Natural killer cell (primary cell): ENCODE measurements at regions not wholly inside any gene's neighbourhood (a gene's known extent, or its start where the extent isn't known, plus 50 kb on each side); places are given as distances from the start of the nearest gene placed in this dataset.

ENCODE experiments used
- ATAC-seq, 3 donors: fragments of 150-1000 bp in 2 of 3; fragments of 200-7000 bp in 1 of 3; cut with Tn5 transposase; 1 replicate in 1 of 3; 2 replicates in 2 of 3; pipeline ENCODE4 v1.10.0; 2021; ENCODE audit warnings: mild to moderate bottlenecking in 2 of 3, moderate library complexity in 2 of 3
- DNase-seq, 2 donors: peaks; one replicate each; pipeline versions ENCODE4 v3.0.0 to v3.0.0-alpha.2; 2013 to 2021; ENCODE audit warnings: mixed read lengths in 1 of 2
- H3K27ac ChIP-seq: one replicate; pipeline ENCODE4 v1.5.1; 2013; ENCODE audit warnings: mild to moderate bottlenecking, low read length
- H3K27me3 ChIP-seq: one replicate; pipeline ENCODE4 v1.6.1; 2013; ENCODE audit warnings: low read length; ENCODE audit not compliant: control insufficient read depth, insufficient read depth
- H3K36me3 ChIP-seq: one replicate; pipeline ENCODE4 v1.6.1; 2013; ENCODE audit warnings: low read length; ENCODE audit not compliant: control insufficient read depth, insufficient read depth
- H3K4me1 ChIP-seq: one replicate; pipeline ENCODE4 v1.6.1; 2013; ENCODE audit warnings: low read length; ENCODE audit not compliant: control insufficient read depth, insufficient read depth
- H3K4me3 ChIP-seq: one replicate; pipeline ENCODE4 v1.5.1; 2013; ENCODE audit warnings: low read length
- H3K9me3 ChIP-seq: one replicate; pipeline ENCODE4 v1.6.1; 2013; ENCODE audit warnings: low read length; ENCODE audit not compliant: control insufficient read depth, insufficient read depth
- H3K27ac Mint-ChIP-seq, 2 donors: one replicate each; pipeline ENCODE4 v1.8.0; 2022; ENCODE audit warnings: mild to moderate bottlenecking in 2 of 2, mixed read lengths in 2 of 2, moderate library complexity in 1 of 2
- H3K27me3 Mint-ChIP-seq, 2 donors: one replicate each; pipeline ENCODE4 v1.8.0; 2022; ENCODE audit warnings: low read depth in 2 of 2, mixed read lengths in 2 of 2
- H3K36me3 Mint-ChIP-seq: one replicate; pipeline ENCODE4 v1.8.0; 2022; ENCODE audit warnings: mixed read lengths
- H3K4me1 Mint-ChIP-seq, 2 donors: one replicate each; pipeline ENCODE4 v1.8.0; 2022; ENCODE audit warnings: mixed read lengths in 2 of 2
- H3K4me3 Mint-ChIP-seq: one replicate; pipeline ENCODE4 v1.8.0; 2022; ENCODE audit warnings: mild to moderate bottlenecking, moderate library complexity, mixed read lengths
- H3K9me3 Mint-ChIP-seq, 2 donors: one replicate each; pipeline ENCODE4 v1.8.0; 2022; ENCODE audit warnings: mixed read lengths in 2 of 2
- WGBS: methylation state at CpG from one replicate; pipeline ENCODE4 v1.1.7; 2013; ENCODE audit warnings: missing lambda C conversion rate; ENCODE audit not compliant: insufficient coverage; 5-methylcytosine and 5-hydroxymethylcytosine counted together
- intact Hi-C: fragments of 100-400 bp; cut with micrococcal nuclease; formaldehyde crosslinking; loops from one replicate; pipeline ENCODE4 v1.14.2; 2022
- TF ChIP-seq, protein P1 (sequence below): fragments of 200-600 bp; IDR thresholded peaks from one replicate; pipeline ENCODE4 v1.8.0; 2022; ENCODE audit warnings: antibody characterized with exemption

DNA sequence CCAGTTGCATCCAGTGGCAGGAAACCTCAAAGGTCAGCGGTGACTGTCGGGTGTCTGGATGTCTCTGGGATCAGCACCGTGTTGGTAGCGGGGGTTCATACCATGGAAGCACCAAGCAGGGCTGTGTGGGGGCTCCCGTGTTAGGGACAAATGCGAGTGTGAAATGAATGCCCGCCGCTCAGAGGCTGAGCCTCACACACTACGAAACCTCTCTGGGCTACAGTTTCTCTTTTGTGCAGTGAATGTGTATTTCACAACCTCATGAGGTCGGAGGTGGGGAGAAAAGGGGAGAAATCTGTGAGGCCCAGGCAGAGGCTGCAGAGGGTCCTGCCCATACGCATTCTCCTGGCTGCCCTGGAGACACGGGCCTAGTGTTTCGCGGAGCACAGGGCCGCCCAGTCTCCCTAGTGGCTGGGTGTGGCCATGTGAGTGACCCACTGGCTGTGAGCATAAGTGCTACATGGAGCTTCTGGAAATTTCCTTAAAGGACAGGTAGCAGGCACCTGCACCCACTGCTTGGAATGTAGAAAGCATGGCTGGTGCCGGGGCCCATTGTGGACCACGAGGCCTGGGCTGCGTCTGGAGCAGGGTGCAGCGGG lies 138.0 kb upstream of the GLI2 start:
- no peaks in the 10 kb centered on the region for H3K4me1 Mint-ChIP-seq

DNA sequence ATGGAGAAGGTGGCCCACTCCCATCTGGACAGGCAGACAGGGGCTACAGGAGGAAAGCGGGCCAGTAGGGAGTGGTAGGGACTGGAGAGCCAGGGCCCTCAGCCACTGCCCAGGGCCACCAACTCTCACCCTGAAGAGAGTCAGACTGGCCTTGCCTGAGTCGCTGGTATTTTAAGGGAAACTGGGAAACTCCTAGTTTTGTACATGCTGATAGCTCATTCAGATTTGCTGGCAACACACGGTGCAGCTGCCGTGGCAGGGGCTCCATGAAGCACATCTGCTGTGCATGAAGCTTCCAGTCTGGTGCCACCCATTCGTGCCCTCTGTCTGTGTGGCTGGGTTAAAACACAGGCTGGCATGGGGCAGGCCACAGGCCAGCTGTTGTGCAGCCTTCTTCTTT lies 137.3 kb upstream of the GLI2 start:
- H3K27me3 ChIP-seq: no peaks in the 10 kb centered on the region
- no peak overlapping the region for H3K4me3 ChIP-seq
- intact Hi-C loops: no loop called here
- TF ChIP-seq, protein P1, sequence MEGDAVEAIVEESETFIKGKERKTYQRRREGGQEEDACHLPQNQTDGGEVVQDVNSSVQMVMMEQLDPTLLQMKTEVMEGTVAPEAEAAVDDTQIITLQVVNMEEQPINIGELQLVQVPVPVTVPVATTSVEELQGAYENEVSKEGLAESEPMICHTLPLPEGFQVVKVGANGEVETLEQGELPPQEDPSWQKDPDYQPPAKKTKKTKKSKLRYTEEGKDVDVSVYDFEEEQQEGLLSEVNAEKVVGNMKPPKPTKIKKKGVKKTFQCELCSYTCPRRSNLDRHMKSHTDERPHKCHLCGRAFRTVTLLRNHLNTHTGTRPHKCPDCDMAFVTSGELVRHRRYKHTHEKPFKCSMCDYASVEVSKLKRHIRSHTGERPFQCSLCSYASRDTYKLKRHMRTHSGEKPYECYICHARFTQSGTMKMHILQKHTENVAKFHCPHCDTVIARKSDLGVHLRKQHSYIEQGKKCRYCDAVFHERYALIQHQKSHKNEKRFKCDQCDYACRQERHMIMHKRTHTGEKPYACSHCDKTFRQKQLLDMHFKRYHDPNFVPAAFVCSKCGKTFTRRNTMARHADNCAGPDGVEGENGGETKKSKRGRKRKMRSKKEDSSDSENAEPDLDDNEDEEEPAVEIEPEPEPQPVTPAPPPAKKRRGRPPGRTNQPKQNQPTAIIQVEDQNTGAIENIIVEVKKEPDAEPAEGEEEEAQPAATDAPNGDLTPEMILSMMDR: no peak
- Mint-ChIP-seq H3K9me3 (no peaks in the 10 kb centered on the region), H3K27me3 (no peaks in the 10 kb centered on the region), H3K27ac (no peak overlapping the region), H3K4me3 (no peak overlapping the region), H3K36me3 (no peaks in the 10 kb centered on the region), H3K4me1 (no peaks in the 10 kb centered on the region)
- DNase-seq (no peak), ATAC-seq (no peak)
- H3K4me1 ChIP-seq: no peaks in the 10 kb centered on the region
- no peaks in the 10 kb centered on the region for H3K9me3 ChIP-seq
- H3K27ac ChIP-seq: no peak overlapping the region
- no peaks in the 10 kb centered on the region for H3K36me3 ChIP-seq
- WGBS: 84% methylated on average over 5 of the region's 5 CpGs

More for the DNA sequence above, 138.0 kb upstream of the GLI2 start:
- no peak overlapping the region for H3K27ac ChIP-seq
- TF ChIP-seq, protein P1: no peak
- no peaks in the 10 kb centered on the region for H3K36me3 ChIP-seq
- ATAC-seq (no peak), DNase-seq (no peak)
- H3K9me3 ChIP-seq: no peaks in the 10 kb centered on the region
- H3K27ac Mint-ChIP-seq: no peak overlapping the region
- WGBS: 91% methylated on average over 19 of the region's 19 CpGs
- H3K4me3 ChIP-seq: no peak overlapping the region
- no peak overlapping the region for H3K4me3 Mint-ChIP-seq
- H3K36me3 Mint-ChIP-seq: no peaks in the 10 kb centered on the region
- no peaks in the 10 kb centered on the region for H3K27me3 ChIP-seq
- intact Hi-C loops: no loop called here
- no peaks in the 10 kb centered on the region for H3K4me1 ChIP-seq
- no peaks in the 10 kb centered on the region for H3K27me3 Mint-ChIP-seq
- H3K9me3 Mint-ChIP-seq: no peaks in the 10 kb centered on the region

DNA sequence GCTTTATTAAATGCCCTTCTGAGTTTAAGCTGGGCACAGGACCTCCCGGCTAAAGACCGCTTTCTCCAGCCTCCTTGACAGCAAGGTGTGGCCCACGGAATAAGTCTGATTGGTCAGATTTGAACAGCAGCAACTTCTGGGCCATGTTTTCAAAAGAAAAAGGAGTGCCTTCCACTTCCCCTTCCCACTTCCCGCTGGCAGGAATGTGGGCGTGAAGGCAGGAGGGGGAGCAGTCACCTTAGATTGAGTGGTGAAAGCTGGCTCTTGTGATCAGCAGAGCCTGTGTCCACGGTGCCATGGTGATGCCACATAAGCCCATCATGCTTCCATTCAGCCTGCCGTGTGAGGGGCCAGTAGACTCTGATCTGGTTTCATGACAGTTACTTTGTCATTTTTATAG lies 136.6 kb upstream of the GLI2 start:
- ATAC-seq: no peak
- Mint-ChIP-seq H3K9me3 (no peaks in the 10 kb centered on the region), H3K4me1 (no peaks in the 10 kb centered on the region), H3K36me3 (no peaks in the 10 kb centered on the region), H3K27me3 (no peaks in the 10 kb centered on the region), H3K27ac (no peak overlapping the region), H3K4me3 (no peak overlapping the region)
- H3K4me1 ChIP-seq: no peaks in the 10 kb centered on the region
- no peaks in the 10 kb centered on the region for H3K9me3 ChIP-seq
- TF ChIP-seq, protein P1: no peak
- no peaks in the 10 kb centered on the region for H3K27me3 ChIP-seq
- DNase-seq: no peak
- H3K27ac ChIP-seq: no peak overlapping the region
- 93% methylated on average over 6 of the region's 7 CpGs for WGBS
- H3K36me3 ChIP-seq: no peaks in the 10 kb centered on the region
- intact Hi-C loops: no loop called here
- no peak overlapping the region for H3K4me3 ChIP-seq

DNA sequence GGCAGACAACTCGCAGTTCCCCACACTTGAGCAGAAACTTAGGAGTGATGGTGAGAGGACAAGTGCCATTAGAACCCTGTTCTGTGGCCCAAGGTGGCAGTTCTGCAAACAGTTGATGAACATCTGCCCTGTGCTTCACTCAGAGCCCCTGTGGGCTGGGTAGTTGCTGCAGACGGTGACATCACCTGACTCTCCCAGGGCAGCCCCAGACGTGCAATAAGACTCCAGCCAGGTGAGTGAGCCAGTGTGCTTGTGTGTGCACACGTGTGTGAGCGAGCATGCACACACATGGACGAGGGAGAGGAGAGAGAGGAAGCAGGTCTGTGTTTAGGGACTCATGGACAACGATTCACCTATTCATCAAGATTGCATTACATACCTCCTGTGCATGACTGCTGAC lies 136.0 kb upstream of the GLI2 start:
- WGBS: 92% methylated on average over 7 of the region's 7 CpGs
- no peak for DNase-seq
- intact Hi-C loops: no loop called here

More for the DNA sequence above, 136.0 kb upstream of the GLI2 start:
- Histone ChIP-seq H3K27ac (no peak overlapping the region), H3K4me1 (no peaks in the 10 kb centered on the region), H3K9me3 (no peaks in the 10 kb centered on the region), H3K27me3 (no peaks in the 10 kb centered on the region), H3K4me3 (no peak overlapping the region), H3K36me3 (no peaks in the 10 kb centered on the region)
- no peak overlapping the region for H3K4me3 Mint-ChIP-seq
- H3K27me3 Mint-ChIP-seq: no peaks in the 10 kb centered on the region
- H3K36me3 Mint-ChIP-seq: no peaks in the 10 kb centered on the region
- no peak for ATAC-seq
- TF ChIP-seq, protein P1: no peak
- no peaks in the 10 kb centered on the region for H3K4me1 Mint-ChIP-seq
- no peak overlapping the region for H3K27ac Mint-ChIP-seq
- H3K9me3 Mint-ChIP-seq: no peaks in the 10 kb centered on the region
